GM12878 (cell line): ENCODE measurements at regions not wholly inside any gene's neighbourhood (a gene's known extent, or its start where the extent isn't known, plus 50 kb on each side); places are given as distances from the start of the nearest gene placed in this dataset.

Experiments
- ATAC-seq: fragments of 200-7000 bp; cut with Tn5 transposase; 3 replicates; pipeline ENCODE4 v1.9.1; 2020; ENCODE audit warnings: mild to moderate bottlenecking, moderate library complexity
- BruUV-seq: library from RNA; stranded (reverse); fragments of 400-500 nt; replicated peaks from 2 replicates; lab custom pipeline; 2021; lab: Mats Ljungman, UMichigan
- CTCF ChIA-PET: fragments of 300-600 bp; sonication (Branson Sonifier 250); formaldehyde crosslinking; extraction: SDS; loops from one replicate; lab custom pipeline; 2021; ENCODE audit warnings: inconsistent platforms; lab: Yijun Ruan, JAX
- POLR2A ChIA-PET: fragments of 350-600 bp; formaldehyde crosslinking; extraction: SDS; loops from one replicate; lab custom pipeline; 2021; ENCODE audit warnings: inconsistent platforms; lab: Charles Lee
- RAD21 ChIA-PET: fragments of 300-600 bp; sonication (Branson Sonifier 250); formaldehyde crosslinking; loops from one replicate; lab custom pipeline; 2023; ENCODE audit warnings: antibody characterized with exemption; ENCODE audit not compliant: unreplicated experiment; lab: Charles Lee
- SMC1A ChIA-PET: fragments of 300-600 bp; sonication (Branson Sonifier 250); formaldehyde crosslinking; loops from one replicate; lab custom pipeline; 2023; ENCODE audit not compliant: unreplicated experiment, uncharacterized antibody; lab: Charles Lee
- DNase-seq: peaks from one replicate; pipeline ENCODE4 v3.0.0-alpha.2; 2011; ENCODE audit warnings: low read depth, low spot score
- FAIRE-seq: peaks from 3 replicates; lab custom pipeline; 2011; peaks lifted over from hg19 to GRCh38; lab: Jason Lieb, UNC
- H2AFZ ChIP-seq: 2 replicates; pipeline ENCODE4 v1.6.0; 2011; ENCODE audit warnings: low read depth, low read length, control low read depth; ENCODE audit not compliant: control insufficient read depth
- H3K27ac ChIP-seq: 2 replicates; pipeline ENCODE4 v1.5.1; 2011; ENCODE audit warnings: control low read depth; ENCODE audit not compliant: control insufficient read depth, insufficient read depth
- H3K27me3 ChIP-seq, 2 experiments: replicated peaks in 1 of 2; 2 replicates each; pipeline versions ENCODE4 v1.6.0 to v1.6.1; 2011; ENCODE audit warnings: low read length in 1 of 2; ENCODE audit not compliant: control insufficient read depth in 2 of 2, insufficient read depth in 2 of 2
- H3K36me3 ChIP-seq, 2 experiments: 2 replicates each; pipeline ENCODE4 v1.5.1; 2011; ENCODE audit warnings: low read length in 1 of 2; ENCODE audit not compliant: control insufficient read depth in 2 of 2, insufficient read depth in 2 of 2
- H3K4me1 ChIP-seq: 2 replicates; pipeline ENCODE4 v1.6.1; 2011; ENCODE audit warnings: mild to moderate bottlenecking, low read length, moderate library complexity, mixed read lengths; ENCODE audit not compliant: control insufficient read depth, insufficient read depth
- H3K4me2 ChIP-seq: 2 replicates; pipeline ENCODE4 v1.6.0; 2011; ENCODE audit warnings: control low read depth; ENCODE audit not compliant: control insufficient read depth, insufficient read depth
- H3K4me3 ChIP-seq: fragments of 200-600 bp; sonication (generic); 2 replicates; pipeline ENCODE4 v1.5.1; 2016
- H3K79me2 ChIP-seq: 2 replicates; pipeline ENCODE4 v1.6.0; 2011; ENCODE audit warnings: low read length; ENCODE audit not compliant: control insufficient read depth, insufficient read depth
- H3K9ac ChIP-seq: 2 replicates; pipeline ENCODE4 v1.8.0; 2011; ENCODE audit warnings: low read length, control low read depth, mixed read lengths; ENCODE audit not compliant: control insufficient read depth, insufficient read depth
- H3K9me3 ChIP-seq: replicated peaks from 3 replicates; pipeline ENCODE4 v1.5.1; 2011; ENCODE audit warnings: mild to moderate bottlenecking, low read length; ENCODE audit not compliant: control insufficient read depth, insufficient read depth
- H4K20me1 ChIP-seq: 2 replicates; pipeline ENCODE4 v1.6.0; 2011; ENCODE audit not compliant: control insufficient read depth, insufficient read depth
- CBX5 ChIP-seq: sonication (generic); IDR thresholded peaks from 2 replicates; pipeline ENCODE4 v1.6.1; 2016; ENCODE audit warnings: low read depth, moderate library complexity, mild to moderate bottlenecking, inconsistent platforms
- CHD1 ChIP-seq: IDR thresholded peaks from 2 replicates; pipeline ENCODE4 v1.6.1; 2012; ENCODE audit warnings: low read depth, low read length, improper control_type of control experiment
- CREM ChIP-seq: IDR thresholded peaks from 2 replicates; pipeline ENCODE4 v1.6.1; 2014; ENCODE audit warnings: antibody characterized with exemption, low read depth
- HDAC2 ChIP-seq: fragments of 200-600 bp; sonication (generic); IDR thresholded peaks from 2 replicates; pipeline ENCODE4 v1.6.1; 2017
- IKZF1 ChIP-seq: fragments of 450-650 bp; conservative IDR thresholded peaks from 2 replicates; pipeline ENCODE4 v1.6.1; 2017; ENCODE audit warnings: antibody characterized with exemption, mild to moderate bottlenecking
- RBBP5 ChIP-seq: fragments of 200-600 bp; sonication (generic); conservative IDR thresholded peaks from 2 replicates; pipeline ENCODE4 v1.6.1; 2016
- SMAD5 ChIP-seq: IDR thresholded peaks from 2 replicates; pipeline ENCODE4 v1.6.1; 2016; ENCODE audit warnings: antibody characterized with exemption, low read depth
- SPI1 ChIP-seq: IDR thresholded peaks from 2 replicates; pipeline ENCODE4 v1.6.1; 2011; ENCODE audit warnings: low read depth, mild to moderate bottlenecking, low read length, moderate library complexity, borderline replicate concordance; ENCODE audit not compliant: insufficient read depth
- SRF ChIP-seq, 2 experiments: IDR thresholded peaks; 2 replicates each; pipeline ENCODE4 v1.6.1; 2011; ENCODE audit warnings: low read depth in 2 of 2, low read length in 2 of 2, mild to moderate bottlenecking in 1 of 2, moderate library complexity in 1 of 2
- WRNIP1 ChIP-seq: IDR thresholded peaks from 2 replicates; pipeline ENCODE4 v1.6.1; 2011; ENCODE audit warnings: low read depth, low read length, improper control_type of control experiment, borderline replicate concordance
- ZNF622 ChIP-seq: fragments of 450-650 bp; IDR thresholded peaks from 2 replicates; pipeline ENCODE4 v1.6.1; 2017; ENCODE audit warnings: mild to moderate bottlenecking, inconsistent platforms
- WGBS: methylation state at CpG from one replicate; pipeline ENCODE4 v1.1.6; 2016; ENCODE audit warnings: low lambda C conversion rate; ENCODE audit not compliant: insufficient replicate concordance, insufficient coverage; ENCODE audit errors: missing lambda C conversion rate; 5-methylcytosine and 5-hydroxymethylcytosine counted together
- in situ Hi-C: fragments of 300-500 bp; cut with MboI; formaldehyde crosslinking; loops from 9 replicates; pipeline ENCODE4 v1.14.3; 2018; ENCODE audit warnings: mixed read lengths
- intact Hi-C: fragments of 100-400 bp; cut with micrococcal nuclease; formaldehyde crosslinking; loops from one replicate; pipeline ENCODE4 v1.14.2; 2022; ENCODE audit not compliant: unreplicated experiment
- TF ChIP-seq, protein P1 (sequence below): fragments of 450-650 bp; conservative IDR thresholded peaks from 2 replicates; pipeline ENCODE4 v1.6.1; 2017; ENCODE audit warnings: mild to moderate bottlenecking, moderate library complexity
- TF ChIP-seq, protein P2 (sequence below): fragments of 450-650 bp; IDR thresholded peaks from 2 replicates; pipeline ENCODE4 v1.6.1; 2017; ENCODE audit warnings: mild to moderate bottlenecking, low read depth, inconsistent platforms; ENCODE audit not compliant: poor library complexity, severe bottlenecking

- TF ChIP-seq, protein P1, sequence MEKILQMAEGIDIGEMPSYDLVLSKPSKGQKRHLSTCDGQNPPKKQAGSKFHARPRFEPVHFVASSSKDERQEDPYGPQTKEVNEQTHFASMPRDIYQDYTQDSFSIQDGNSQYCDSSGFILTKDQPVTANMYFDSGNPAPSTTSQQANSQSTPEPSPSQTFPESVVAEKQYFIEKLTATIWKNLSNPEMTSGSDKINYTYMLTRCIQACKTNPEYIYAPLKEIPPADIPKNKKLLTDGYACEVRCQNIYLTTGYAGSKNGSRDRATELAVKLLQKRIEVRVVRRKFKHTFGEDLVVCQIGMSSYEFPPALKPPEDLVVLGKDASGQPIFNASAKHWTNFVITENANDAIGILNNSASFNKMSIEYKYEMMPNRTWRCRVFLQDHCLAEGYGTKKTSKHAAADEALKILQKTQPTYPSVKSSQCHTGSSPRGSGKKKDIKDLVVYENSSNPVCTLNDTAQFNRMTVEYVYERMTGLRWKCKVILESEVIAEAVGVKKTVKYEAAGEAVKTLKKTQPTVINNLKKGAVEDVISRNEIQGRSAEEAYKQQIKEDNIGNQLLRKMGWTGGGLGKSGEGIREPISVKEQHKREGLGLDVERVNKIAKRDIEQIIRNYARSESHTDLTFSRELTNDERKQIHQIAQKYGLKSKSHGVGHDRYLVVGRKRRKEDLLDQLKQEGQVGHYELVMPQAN: no peak
- TF ChIP-seq RBBP5: no peak
Measured at GRCh38 chr9:86648828-86649170, 294.6 kb upstream of the TUT7 start (continued).

DNA sequence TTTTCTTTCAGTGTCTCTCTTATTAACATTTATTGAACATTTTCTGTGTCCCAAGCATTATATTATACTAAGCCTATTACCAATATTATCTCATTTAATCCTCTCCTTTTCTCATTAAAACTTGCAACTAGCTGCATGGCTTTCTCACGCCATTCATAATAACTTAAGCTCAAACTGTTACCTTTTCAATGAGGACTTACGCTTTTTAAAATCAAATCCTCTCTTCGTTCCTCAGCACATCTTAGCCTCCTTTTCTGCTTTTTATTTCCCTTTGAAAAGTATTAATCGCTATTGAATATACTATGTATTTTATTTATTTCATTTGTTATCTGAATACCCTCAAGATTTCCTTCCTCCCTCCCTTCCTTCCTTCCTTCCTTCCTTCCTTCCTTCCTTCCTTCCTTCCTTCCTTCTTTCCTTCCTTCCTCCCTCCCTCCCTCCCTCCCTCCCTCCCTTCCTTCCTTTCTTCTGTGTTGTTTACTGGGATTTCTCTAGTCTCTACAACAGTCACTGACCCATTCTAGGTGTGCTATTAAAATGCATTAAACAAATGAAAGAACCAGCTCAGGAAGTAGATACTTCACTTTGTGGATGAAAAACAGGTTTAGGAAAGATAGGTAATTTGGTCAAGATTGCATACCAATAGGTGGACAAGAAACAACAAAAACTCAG lies 294.1 kb upstream of the TUT7 start:
- ChIA-PET POLR2A (no interaction called here), RAD21 (no interaction called here), SMC1A (interaction anchor here (0.7 kb wide), 1 partner anchor 255 kb away, joined by 3 read pairs; no protein-coding TSS in a partner anchor), CTCF (no interaction called here)
- no TSS peak for BruUV-seq
- no peaks in the 10 kb centered on the region for H3K36me3 ChIP-seq
- no peak overlapping the region for H3K4me2 ChIP-seq
- no peak for FAIRE-seq
- intact Hi-C loops (no loop called here), in situ Hi-C loops (no loop called here)
- no peak for ATAC-seq
- WGBS: 66% methylated on average over 4 of the region's 4 CpGs
- no peak overlapping the region for H2AFZ ChIP-seq
- H4K20me1 ChIP-seq: no peaks in the 10 kb centered on the region
- H3K27me3 ChIP-seq: no peaks in the 10 kb centered on the region
- no peak overlapping the region for H3K9ac ChIP-seq
- H3K79me2 ChIP-seq: no peaks in the 10 kb centered on the region
- no peak for TF ChIP-seq SRF (IDR thresholded peaks at IDR 0.05; ENCODE audit: low read depth in 2 of 2, low read length in 2 of 2)
- TF ChIP-seq IKZF1: no peak
- TF ChIP-seq WRNIP1: no peak
- no peak for TF ChIP-seq SMAD5
- no peak for TF ChIP-seq HDAC2
- TF ChIP-seq SPI1: no peak
- no peak for TF ChIP-seq ZNF622
- TF ChIP-seq, protein P2, sequence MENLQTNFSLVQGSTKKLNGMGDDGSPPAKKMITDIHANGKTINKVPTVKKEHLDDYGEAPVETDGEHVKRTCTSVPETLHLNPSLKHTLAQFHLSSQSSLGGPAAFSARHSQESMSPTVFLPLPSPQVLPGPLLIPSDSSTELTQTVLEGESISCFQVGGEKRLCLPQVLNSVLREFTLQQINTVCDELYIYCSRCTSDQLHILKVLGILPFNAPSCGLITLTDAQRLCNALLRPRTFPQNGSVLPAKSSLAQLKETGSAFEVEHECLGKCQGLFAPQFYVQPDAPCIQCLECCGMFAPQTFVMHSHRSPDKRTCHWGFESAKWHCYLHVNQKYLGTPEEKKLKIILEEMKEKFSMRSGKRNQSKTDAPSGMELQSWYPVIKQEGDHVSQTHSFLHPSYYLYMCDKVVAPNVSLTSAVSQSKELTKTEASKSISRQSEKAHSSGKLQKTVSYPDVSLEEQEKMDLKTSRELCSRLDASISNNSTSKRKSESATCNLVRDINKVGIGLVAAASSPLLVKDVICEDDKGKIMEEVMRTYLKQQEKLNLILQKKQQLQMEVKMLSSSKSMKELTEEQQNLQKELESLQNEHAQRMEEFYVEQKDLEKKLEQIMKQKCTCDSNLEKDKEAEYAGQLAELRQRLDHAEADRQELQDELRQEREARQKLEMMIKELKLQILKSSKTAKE: no peak
- no peak for TF ChIP-seq CREM
- no peak for TF ChIP-seq CBX5
- TF ChIP-seq CHD1: no peak
- H3K9me3 ChIP-seq: no peaks in the 10 kb centered on the region
- no peak overlapping the region for H3K27ac ChIP-seq
- DNase-seq: no peak
- H3K4me1 ChIP-seq: no peaks in the 10 kb centered on the region
- H3K4me3 ChIP-seq: no peak overlapping the region
